WTC11 (cell line): ENCODE measurements at regions not wholly inside any gene's neighbourhood (a gene's known extent, or its start where the extent isn't known, plus 50 kb on each side); places are given as distances from the start of the nearest gene placed in this dataset.

Experiments
- ATAC-seq: fragments of 200-7000 bp; cut with Tn5 transposase; 2 replicates; pipeline ENCODE4 v1.10.0; 2021; ENCODE audit warnings: mild to moderate bottlenecking, moderate library complexity
- CTCF ChIA-PET: fragments of 300-600 bp; sonication (Branson Sonifier 250); formaldehyde crosslinking; loops from one replicate; lab custom pipeline; 2021; ENCODE audit warnings: antibody characterized with exemption; lab: Charles Lee
- POLR2A ChIA-PET: fragments of 350-600 bp; sonication (Branson Sonifier 250); formaldehyde crosslinking; loops from one replicate; lab custom pipeline; 2021; ENCODE audit warnings: antibody characterized with exemption; lab: Charles Lee
- DNase-seq: peaks from one replicate; pipeline ENCODE4 v3.0.0; 2021; ENCODE audit warnings: low spot score
- H3K27ac Mint-ChIP-seq: 2 replicates; pipeline ENCODE4 v1.8.0; 2021; ENCODE audit warnings: mixed read lengths
- H3K27me3 Mint-ChIP-seq: 2 replicates; pipeline ENCODE4 v1.8.0; 2021; ENCODE audit warnings: low read depth, mild to moderate bottlenecking, moderate library complexity, mixed read lengths
- H3K36me3 Mint-ChIP-seq: 2 replicates; pipeline ENCODE4 v1.8.0; 2021; ENCODE audit warnings: mixed read lengths
- H3K4me1 Mint-ChIP-seq: 2 replicates; pipeline ENCODE4 v1.8.0; 2022; ENCODE audit warnings: mixed read lengths
- H3K4me3 Mint-ChIP-seq: 2 replicates; pipeline ENCODE4 v1.8.0; 2021; ENCODE audit warnings: mild to moderate bottlenecking, moderate library complexity, mixed read lengths
- H3K9me3 Mint-ChIP-seq: 2 replicates; pipeline ENCODE4 v1.8.0; 2021; ENCODE audit warnings: mixed read lengths
- ATF2 ChIP-seq: sonication (generic); formaldehyde crosslinking; IDR thresholded peaks from 2 replicates; pipeline ENCODE4 v1.8.1; 2022; ENCODE audit warnings: low read depth, missing genetic modification reagents, borderline replicate concordance
- ATF3 ChIP-seq: sonication (generic); formaldehyde crosslinking; conservative IDR thresholded peaks from 2 replicates; pipeline ENCODE4 v1.8.1; 2022; ENCODE audit warnings: mild to moderate bottlenecking, missing genetic modification reagents
- CREB1 ChIP-seq: sonication (generic); formaldehyde crosslinking; IDR thresholded peaks from 2 replicates; pipeline ENCODE4 v1.8.0; 2023; ENCODE audit warnings: mild to moderate bottlenecking, missing genetic modification reagents
- E2F1 ChIP-seq: sonication (generic); formaldehyde crosslinking; IDR thresholded peaks from 2 replicates; pipeline ENCODE4 v1.8.0; 2022; ENCODE audit warnings: mild to moderate bottlenecking, missing genetic modification reagents
- GTF2I ChIP-seq: fragments of 250-450 bp; sonication (Bioruptor Pico); conservative IDR thresholded peaks from 2 replicates; pipeline ENCODE4 v1.4.0; 2021; ENCODE audit warnings: mild to moderate bottlenecking
- HMGXB4 ChIP-seq: sonication (generic); formaldehyde crosslinking; IDR thresholded peaks from 2 replicates; pipeline ENCODE4 v1.8.1; 2023; ENCODE audit warnings: mild to moderate bottlenecking, moderate library complexity, missing genetic modification reagents
- JAZF1 ChIP-seq: fragments of 250-450 bp; sonication (Bioruptor Pico); IDR thresholded peaks from 2 replicates; pipeline ENCODE4 v1.9.0; 2021; ENCODE audit warnings: moderate library complexity, mild to moderate bottlenecking, inconsistent platforms
- KAT7 ChIP-seq: sonication (generic); formaldehyde crosslinking; IDR thresholded peaks from 2 replicates; pipeline ENCODE4 v1.8.1; 2023; ENCODE audit warnings: missing genetic modification reagents, mild to moderate bottlenecking, borderline replicate concordance
- MAX ChIP-seq: sonication (generic); formaldehyde crosslinking; IDR thresholded peaks from 2 replicates; pipeline ENCODE4 v1.8.0; 2022; ENCODE audit warnings: mild to moderate bottlenecking, missing genetic modification reagents
- PRDM15 ChIP-seq: sonication (generic); formaldehyde crosslinking; IDR thresholded peaks from 2 replicates; pipeline ENCODE4 v1.8.0; 2022; ENCODE audit warnings: missing genetic modification reagents
- SMAD3 ChIP-seq: sonication (generic); formaldehyde crosslinking; IDR thresholded peaks from 2 replicates; pipeline ENCODE4 v1.8.0; 2022; ENCODE audit warnings: missing genetic modification reagents, mild to moderate bottlenecking, borderline replicate concordance
- STAT6 ChIP-seq: sonication (generic); formaldehyde crosslinking; conservative IDR thresholded peaks from 2 replicates; pipeline ENCODE4 v1.8.1; 2023; ENCODE audit warnings: mild to moderate bottlenecking, low read depth, missing genetic modification reagents, moderate library complexity
- TEAD4 ChIP-seq: sonication (generic); formaldehyde crosslinking; IDR thresholded peaks from 2 replicates; pipeline ENCODE4 v1.8.0; 2022; ENCODE audit warnings: mild to moderate bottlenecking, missing genetic modification reagents
- ZNF232 ChIP-seq: sonication (generic); formaldehyde crosslinking; IDR thresholded peaks from 2 replicates; pipeline ENCODE4 v1.8.0; 2022; ENCODE audit warnings: mild to moderate bottlenecking, missing genetic modification reagents

- no peak for TF ChIP-seq ZNF232 (CRISPR knock-in tag)
- TF ChIP-seq CREB1 (CRISPR knock-in tag): no peak
- TF ChIP-seq TEAD4: no peak
- TF ChIP-seq ATF3 (CRISPR knock-in tag): no peak
- no peak for TF ChIP-seq MAX (CRISPR knock-in tag)
- no peak for TF ChIP-seq STAT6 (CRISPR knock-in tag)
Measured at GRCh38 chr1:228927421-228927820, 192.1 kb downstream of the RHOU start (continued).

- no peak overlapping the region for H3K27ac Mint-ChIP-seq
- TF ChIP-seq KAT7 (CRISPR knock-in tag) (no peak), HMGXB4 (CRISPR knock-in tag) (no peak), JAZF1 (CRISPR knock-in tag) (no peak), PRDM15 (CRISPR knock-in tag) (no peak)
- no peak overlapping the region for H3K4me3 Mint-ChIP-seq
- H3K27me3 Mint-ChIP-seq: peaks cover 10% of the 10 kb centered on the region
- peaks cover 14% of the 10 kb centered on the region for H3K36me3 Mint-ChIP-seq
- ChIA-PET CTCF (no interaction called here), POLR2A (no interaction called here)
- H3K9me3 Mint-ChIP-seq: peaks cover 42% of the 10 kb centered on the region
- DNase-seq (no peak), ATAC-seq (no peak)
- H3K4me1 Mint-ChIP-seq: peaks cover 3% of the 10 kb centered on the region
Measured at GRCh38 chr1:228927946-228928898, 192.9 kb downstream of the RHOU start.

- POLR2A ChIA-PET: no interaction called here
- ATAC-seq (no peak), DNase-seq (no peak)
- H3K4me1 Mint-ChIP-seq: peaks cover 3% of the 10 kb centered on the region
- peaks cover 41% of the 10 kb centered on the region for H3K9me3 Mint-ChIP-seq
- H3K4me3 Mint-ChIP-seq: no peak overlapping the region
- TF ChIP-seq E2F1 (no peak), ATF2 (CRISPR knock-in tag) (no peak), SMAD3 (CRISPR knock-in tag) (no peak), GTF2I (CRISPR knock-in tag) (no peak), STAT6 (CRISPR knock-in tag) (no peak)
- CTCF ChIA-PET: no interaction called here
- no peak overlapping the region for H3K27ac Mint-ChIP-seq
- peaks cover 10% of the 10 kb centered on the region for H3K27me3 Mint-ChIP-seq
- peaks cover 14% of the 10 kb centered on the region for H3K36me3 Mint-ChIP-seq
Measured at GRCh38 chr1:228929476-228930027, 194.3 kb downstream of the RHOU start.
